ENCODE measurements at regions not wholly inside any gene's neighbourhood (a gene's known extent, or its start where the extent isn't known, plus 50 kb on each side); places are given as distances from the start of the nearest gene placed in this dataset.

DNA sequence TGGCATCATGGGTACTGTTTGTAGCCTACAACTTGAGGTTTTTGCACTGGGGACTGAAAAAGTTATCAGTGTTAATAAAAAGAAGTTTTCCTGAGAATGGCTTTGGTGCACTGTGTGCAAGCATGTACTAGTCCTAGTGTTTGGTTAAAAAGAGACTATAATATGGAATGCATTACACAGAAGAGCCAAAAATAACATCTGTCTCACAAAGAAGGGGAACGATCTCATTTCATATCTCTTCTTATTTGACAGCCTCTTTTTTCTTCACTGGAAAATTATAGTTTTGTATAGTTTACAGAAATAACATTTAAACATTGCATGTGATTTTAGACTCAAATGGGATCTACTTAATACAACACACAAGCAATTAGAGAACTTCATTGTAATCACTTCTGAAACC is 127.0 kb upstream of the GDNF start:
- H3K27me3 ChIP-seq = no peaks in the 10 kb centered on the region
- ATAC-seq = no peak
- no peaks in the 10 kb centered on the region for H3K36me3 ChIP-seq (replicated peaks in 1 of 2; ENCODE audit: insufficient read depth in 1 of 2, low read depth in 2 of 2)
- DNase-seq = no peak
- no peak overlapping the region for H3K4me3 ChIP-seq
- intact Hi-C loops (cut with DNase I) = no loop called here
- WGBS, 2 donors = 38 to 44% methylated on average over 1 of the region's 1 CpG
- H3K27ac ChIP-seq = no peak overlapping the region
- no peak for TF ChIP-seq POLR2A (IDR thresholded peaks at IDR 0.05)
- TF ChIP-seq, protein P1, sequence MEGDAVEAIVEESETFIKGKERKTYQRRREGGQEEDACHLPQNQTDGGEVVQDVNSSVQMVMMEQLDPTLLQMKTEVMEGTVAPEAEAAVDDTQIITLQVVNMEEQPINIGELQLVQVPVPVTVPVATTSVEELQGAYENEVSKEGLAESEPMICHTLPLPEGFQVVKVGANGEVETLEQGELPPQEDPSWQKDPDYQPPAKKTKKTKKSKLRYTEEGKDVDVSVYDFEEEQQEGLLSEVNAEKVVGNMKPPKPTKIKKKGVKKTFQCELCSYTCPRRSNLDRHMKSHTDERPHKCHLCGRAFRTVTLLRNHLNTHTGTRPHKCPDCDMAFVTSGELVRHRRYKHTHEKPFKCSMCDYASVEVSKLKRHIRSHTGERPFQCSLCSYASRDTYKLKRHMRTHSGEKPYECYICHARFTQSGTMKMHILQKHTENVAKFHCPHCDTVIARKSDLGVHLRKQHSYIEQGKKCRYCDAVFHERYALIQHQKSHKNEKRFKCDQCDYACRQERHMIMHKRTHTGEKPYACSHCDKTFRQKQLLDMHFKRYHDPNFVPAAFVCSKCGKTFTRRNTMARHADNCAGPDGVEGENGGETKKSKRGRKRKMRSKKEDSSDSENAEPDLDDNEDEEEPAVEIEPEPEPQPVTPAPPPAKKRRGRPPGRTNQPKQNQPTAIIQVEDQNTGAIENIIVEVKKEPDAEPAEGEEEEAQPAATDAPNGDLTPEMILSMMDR (IDR thresholded peaks at IDR 0.05) = no peak
- H3K9me3 ChIP-seq = no peaks in the 10 kb centered on the region
- no peaks in the 10 kb centered on the region for H3K4me1 ChIP-seq

DNA sequence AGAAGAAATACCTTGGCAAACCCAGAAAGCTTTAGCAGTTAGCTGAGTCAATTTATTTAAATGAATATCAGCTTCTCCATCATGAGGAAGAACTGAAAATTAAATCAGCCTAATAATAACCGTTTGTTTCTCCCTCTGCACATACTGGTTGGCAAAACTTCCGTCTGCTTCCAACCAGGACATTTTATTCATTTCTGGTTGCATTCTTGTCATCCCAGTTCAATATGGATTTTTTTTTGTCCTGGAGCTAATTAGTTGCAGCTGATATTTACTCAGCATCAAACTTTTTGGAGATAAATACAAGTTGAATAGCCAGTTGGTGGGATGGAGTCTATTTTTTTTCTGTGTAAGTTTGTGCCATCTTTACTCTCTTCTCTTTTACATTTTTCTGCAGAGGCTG is 126.5 kb upstream of the GDNF start:
- WGBS, 2 donors = 26 to 38% methylated on average over 2 of the region's 2 CpGs
- intact Hi-C loops (cut with DNase I) = no loop called here
- no peak for TF ChIP-seq POLR2A (IDR thresholded peaks at IDR 0.05)
- TF ChIP-seq, protein P1 (IDR thresholded peaks at IDR 0.05) = no peak
- H3K27ac ChIP-seq = no peak overlapping the region
- no peaks in the 10 kb centered on the region for H3K4me1 ChIP-seq
- no peaks in the 10 kb centered on the region for H3K36me3 ChIP-seq (replicated peaks in 1 of 2; ENCODE audit: insufficient read depth in 1 of 2, low read depth in 2 of 2)
- no peaks in the 10 kb centered on the region for H3K27me3 ChIP-seq
- DNase-seq (no peak), ATAC-seq (no peak)
- H3K9me3 ChIP-seq = no peaks in the 10 kb centered on the region
- no peak overlapping the region for H3K4me3 ChIP-seq

- Histone ChIP-seq H3K36me3 (replicated peaks in 1 of 2; ENCODE audit: insufficient read depth in 1 of 2, low read depth in 2 of 2) (no peaks in the 10 kb centered on the region), H3K27me3 (no peaks in the 10 kb centered on the region), H3K9me3 (peaks cover 0 to 12% (median 0%) of the 10 kb centered on the region in 3 donors), H3K4me3 (no peak overlapping the region), H3K27ac (no peak overlapping the region), H3K4me1 (no peaks in the 10 kb centered on the region)
- ATAC-seq (no peak), DNase-seq (no peak)
- TF ChIP-seq POLR2A (IDR thresholded peaks at IDR 0.05) = no peak
- TF ChIP-seq, protein P1 (IDR thresholded peaks at IDR 0.05) = no peak
- intact Hi-C loops (cut with DNase I) = no loop called here
- WGBS, 2 donors = 61 to 86% methylated on average over 1 of the region's 1 CpG
These were observed 122.5 kb upstream of the GDNF start for GRCh38 chr5:37962389-37962788.

DNA sequence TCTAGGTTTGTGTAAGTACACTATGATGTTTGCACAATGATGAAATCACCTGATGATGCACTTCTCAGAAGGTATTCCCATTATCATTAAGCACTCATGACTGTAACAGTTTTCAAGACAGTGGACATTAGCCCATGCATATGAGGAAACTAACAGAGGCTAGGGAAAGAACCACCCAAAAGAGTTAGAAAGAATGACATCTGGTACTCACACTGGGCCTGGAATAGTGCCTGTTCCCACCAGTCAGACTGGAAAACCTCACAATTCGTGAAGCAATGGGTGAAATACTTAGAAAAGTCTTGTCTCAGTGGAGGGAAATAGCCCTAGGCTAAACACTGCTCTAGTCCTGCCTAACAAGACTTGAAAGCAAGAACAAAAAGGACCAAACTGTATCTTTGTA is 117.4 kb upstream of the GDNF start:
- Histone ChIP-seq H3K4me3 (no peak overlapping the region), H3K27me3 (no peaks in the 10 kb centered on the region), H3K36me3 (replicated peaks in 1 of 2; ENCODE audit: insufficient read depth in 1 of 2, low read depth in 2 of 2) (no peaks in the 10 kb centered on the region), H3K27ac (no peak overlapping the region), H3K4me1 (no peaks in the 10 kb centered on the region), H3K9me3 (peaks cover 0 to 12% (median 0%) of the 10 kb centered on the region in 3 donors)
- intact Hi-C loops (cut with DNase I) = no loop called here
- DNase-seq (no peak), ATAC-seq (no peak)
- WGBS, 2 donors = 50 to 56% methylated on average over 1 of the region's 1 CpG
- TF ChIP-seq, protein P1 (IDR thresholded peaks at IDR 0.05) = no peak

DNA sequence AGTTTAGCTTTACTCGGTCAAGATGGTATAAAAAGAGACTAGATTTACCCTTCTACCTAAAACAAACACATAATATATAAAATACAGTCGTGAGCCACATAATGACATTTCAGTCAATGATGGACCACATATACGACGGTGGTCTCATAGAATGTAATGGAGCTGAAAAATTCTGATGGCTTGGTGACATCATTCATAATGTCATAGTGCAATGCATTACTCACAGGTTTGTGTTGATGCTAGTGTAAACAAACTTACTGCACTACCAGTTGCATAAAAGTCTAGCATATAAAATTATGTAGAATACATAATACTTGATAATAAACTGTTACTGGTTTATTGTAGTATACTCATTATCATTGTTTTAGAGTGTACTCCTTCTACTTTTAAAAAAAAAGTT is 115.9 kb upstream of the GDNF start:
- no peak for ATAC-seq
- TF ChIP-seq, protein P1 (IDR thresholded peaks at IDR 0.05) = no peak
- TF ChIP-seq POLR2A (IDR thresholded peaks at IDR 0.05) = no peak
- Histone ChIP-seq H3K27ac (no peak overlapping the region), H3K4me3 (no peak overlapping the region), H3K4me1 (no peaks in the 10 kb centered on the region), H3K36me3 (replicated peaks in 1 of 2; ENCODE audit: insufficient read depth in 1 of 2, low read depth in 2 of 2) (no peaks in the 10 kb centered on the region), H3K27me3 (no peaks in the 10 kb centered on the region), H3K9me3 (peaks cover 0 to 12% (median 0%) of the 10 kb centered on the region in 3 donors)
- 67 to 79% methylated on average over 4 of the region's 4 CpGs for WGBS, 2 donors
- intact Hi-C loops (cut with DNase I) = no loop called here
- no peak for DNase-seq

Measured in body of pancreas (tissue), 4 donors.